Natural killer cell (primary cell): ENCODE measurements at regions not wholly inside any gene's neighbourhood (a gene's known extent, or its start where the extent isn't known, plus 50 kb on each side); places are given as distances from the start of the nearest gene placed in this dataset.

Source experiments
- ATAC-seq, 3 donors: fragments of 150-1000 bp in 2 of 3; fragments of 200-7000 bp in 1 of 3; cut with Tn5 transposase; 1 replicate in 1 of 3; 2 replicates in 2 of 3; pipeline ENCODE4 v1.10.0; 2021; ENCODE audit warnings: mild to moderate bottlenecking in 2 of 3, moderate library complexity in 2 of 3
- DNase-seq, 2 donors: peaks; one replicate each; pipeline versions ENCODE4 v3.0.0 to v3.0.0-alpha.2; 2013 to 2021; ENCODE audit warnings: mixed read lengths in 1 of 2
- H3K27ac ChIP-seq: one replicate; pipeline ENCODE4 v1.5.1; 2013; ENCODE audit warnings: mild to moderate bottlenecking, low read length
- H3K27me3 ChIP-seq: one replicate; pipeline ENCODE4 v1.6.1; 2013; ENCODE audit warnings: low read length; ENCODE audit not compliant: control insufficient read depth, insufficient read depth
- H3K36me3 ChIP-seq: one replicate; pipeline ENCODE4 v1.6.1; 2013; ENCODE audit warnings: low read length; ENCODE audit not compliant: control insufficient read depth, insufficient read depth
- H3K4me1 ChIP-seq: one replicate; pipeline ENCODE4 v1.6.1; 2013; ENCODE audit warnings: low read length; ENCODE audit not compliant: control insufficient read depth, insufficient read depth
- H3K4me3 ChIP-seq: one replicate; pipeline ENCODE4 v1.5.1; 2013; ENCODE audit warnings: low read length
- H3K9me3 ChIP-seq: one replicate; pipeline ENCODE4 v1.6.1; 2013; ENCODE audit warnings: low read length; ENCODE audit not compliant: control insufficient read depth, insufficient read depth
- H3K27ac Mint-ChIP-seq, 2 donors: one replicate each; pipeline ENCODE4 v1.8.0; 2022; ENCODE audit warnings: mild to moderate bottlenecking in 2 of 2, mixed read lengths in 2 of 2, moderate library complexity in 1 of 2
- H3K27me3 Mint-ChIP-seq, 2 donors: one replicate each; pipeline ENCODE4 v1.8.0; 2022; ENCODE audit warnings: low read depth in 2 of 2, mixed read lengths in 2 of 2
- H3K36me3 Mint-ChIP-seq: one replicate; pipeline ENCODE4 v1.8.0; 2022; ENCODE audit warnings: mixed read lengths
- H3K4me1 Mint-ChIP-seq, 2 donors: one replicate each; pipeline ENCODE4 v1.8.0; 2022; ENCODE audit warnings: mixed read lengths in 2 of 2
- H3K4me3 Mint-ChIP-seq: one replicate; pipeline ENCODE4 v1.8.0; 2022; ENCODE audit warnings: mild to moderate bottlenecking, moderate library complexity, mixed read lengths
- H3K9me3 Mint-ChIP-seq, 2 donors: one replicate each; pipeline ENCODE4 v1.8.0; 2022; ENCODE audit warnings: mixed read lengths in 2 of 2
- CTCF ChIP-seq: fragments of 200-600 bp; IDR thresholded peaks from one replicate; pipeline ENCODE4 v1.8.0; 2022; ENCODE audit warnings: antibody characterized with exemption
- WGBS: methylation state at CpG from one replicate; pipeline ENCODE4 v1.1.7; 2013; ENCODE audit warnings: missing lambda C conversion rate; ENCODE audit not compliant: insufficient coverage; 5-methylcytosine and 5-hydroxymethylcytosine counted together
- intact Hi-C: fragments of 100-400 bp; cut with micrococcal nuclease; formaldehyde crosslinking; loops from one replicate; pipeline ENCODE4 v1.14.2; 2022

- no peaks in the 10 kb centered on the region for H3K4me1 ChIP-seq
- intact Hi-C loops, result no loop called here
- H3K4me3 ChIP-seq, result no peak overlapping the region
- ATAC-seq (no peak), DNase-seq (no peak)
- H3K9me3 ChIP-seq, result no peaks in the 10 kb centered on the region
- Mint-ChIP-seq H3K27ac (no peak overlapping the region), H3K4me3 (no peak overlapping the region), H3K36me3 (no peaks in the 10 kb centered on the region), H3K4me1 (no peaks in the 10 kb centered on the region), H3K27me3 (peaks cover 0 to 3% of the 10 kb centered on the region in 2 donors), H3K9me3 (peaks cover 7 to 8% of the 10 kb centered on the region in 2 donors)
- TF ChIP-seq CTCF, result no peak
- WGBS, result 91% methylated on average over 1 of the region's 3 CpGs
- H3K27ac ChIP-seq, result no peak overlapping the region
- no peaks in the 10 kb centered on the region for H3K27me3 ChIP-seq
- no peaks in the 10 kb centered on the region for H3K36me3 ChIP-seq
Observed at GRCh38 chr1:219778110-219778509, 150.2 kb downstream of the SLC30A10 start.

DNA sequence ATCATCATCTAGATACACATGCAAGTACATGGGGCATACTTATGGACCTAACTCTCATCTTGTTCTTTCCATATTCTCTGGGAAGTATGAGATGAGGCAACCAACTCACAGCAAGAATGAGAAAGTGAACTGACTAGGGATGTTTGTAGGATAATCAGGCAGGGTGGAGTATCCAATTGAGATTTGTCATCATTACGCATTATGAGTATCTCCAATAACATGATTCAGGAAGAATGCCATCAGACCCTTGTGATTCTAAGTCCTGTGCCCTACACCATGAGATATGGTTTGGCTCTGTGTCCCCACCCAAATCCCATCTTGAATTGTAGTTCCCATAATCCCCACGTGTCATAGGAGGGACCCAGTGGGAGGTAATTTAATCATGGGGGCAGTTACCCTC, 154.0 kb downstream of the SLC30A10 start:
- Histone ChIP-seq H3K9me3 (no peaks in the 10 kb centered on the region), H3K27ac (no peak overlapping the region), H3K36me3 (no peaks in the 10 kb centered on the region), H3K4me1 (no peaks in the 10 kb centered on the region), H3K4me3 (no peak overlapping the region), H3K27me3 (no peaks in the 10 kb centered on the region)
- Mint-ChIP-seq H3K4me1 (no peaks in the 10 kb centered on the region), H3K27ac (no peak overlapping the region), H3K9me3 (peaks cover 0 to 7% of the 10 kb centered on the region in 2 donors), H3K4me3 (no peak overlapping the region), H3K36me3 (no peaks in the 10 kb centered on the region), H3K27me3 (peaks cover 0 to 2% of the 10 kb centered on the region in 2 donors)
- 100% methylated on average over 1 of the region's 2 CpGs for WGBS
- ATAC-seq (no peak), DNase-seq (no peak)
- no peak for TF ChIP-seq CTCF
- intact Hi-C loops, result no loop called here

- DNase-seq (no peak), ATAC-seq (no peak)
- intact Hi-C loops, result no loop called here
- Histone ChIP-seq H3K27ac (no peak overlapping the region), H3K9me3 (no peaks in the 10 kb centered on the region), H3K27me3 (no peaks in the 10 kb centered on the region), H3K36me3 (no peaks in the 10 kb centered on the region), H3K4me1 (no peaks in the 10 kb centered on the region), H3K4me3 (no peak overlapping the region)
- no peaks in the 10 kb centered on the region for H3K4me1 Mint-ChIP-seq
- no peak for TF ChIP-seq CTCF
- no peaks in the 10 kb centered on the region for H3K36me3 Mint-ChIP-seq
- no peak overlapping the region for H3K4me3 Mint-ChIP-seq
- H3K27me3 Mint-ChIP-seq, result no peaks in the 10 kb centered on the region
- H3K27ac Mint-ChIP-seq, result no peak overlapping the region
- H3K9me3 Mint-ChIP-seq, result peaks cover 2 to 7% of the 10 kb centered on the region in 2 donors
- 52% methylated on average over 3 of the region's 3 CpGs for WGBS
Observed at GRCh38 chr1:219773775-219774174, 154.6 kb downstream of the SLC30A10 start.

- Mint-ChIP-seq H3K9me3 (peaks cover 5 to 7% of the 10 kb centered on the region in 2 donors), H3K27me3 (no peaks in the 10 kb centered on the region), H3K4me1 (no peaks in the 10 kb centered on the region), H3K4me3 (no peak overlapping the region), H3K27ac (no peak overlapping the region), H3K36me3 (no peaks in the 10 kb centered on the region)
- Histone ChIP-seq H3K36me3 (no peaks in the 10 kb centered on the region), H3K9me3 (no peaks in the 10 kb centered on the region), H3K27me3 (no peaks in the 10 kb centered on the region), H3K4me1 (no peaks in the 10 kb centered on the region), H3K27ac (no peak overlapping the region), H3K4me3 (no peak overlapping the region)
- intact Hi-C loops, result no loop called here
- 12% methylated on average over 1 of the region's 1 CpG for WGBS
- DNase-seq (no peak), ATAC-seq (no peak)
- TF ChIP-seq CTCF, result no peak
Observed at GRCh38 chr1:219773110-219773509, 155.2 kb downstream of the SLC30A10 start.
